Activated CD4-positive, alpha-beta T cell treated with anti-CD3 and anti-CD28 coated beads, Interleukin-2, Interleukin-4, amounts not matched to agents 100 ng/mL and 50 ng/mL, durations not matched to agents 16 hours and 8 hours (primary cell): ENCODE measurements at regions not wholly inside any gene's neighbourhood (a gene's known extent, or its start where the extent isn't known, plus 50 kb on each side); places are given as distances from the start of the nearest gene placed in this dataset.
"Not testable (repeated sequence)": the region's sequence is repeated elsewhere in the genome, so short reads cannot be mapped to it uniquely, and the experiment has no call there.

Source experiments
- DNase-seq: peaks from one replicate; pipeline ENCODE4 v3.0.0-alpha.2; 2020; ENCODE audit warnings: low spot score

- not testable (repeated sequence) for DNase-seq
Observed at GRCh38 chr2:87643165-87643564, 104.7 kb upstream of the PLGLB2 start.

- DNase-seq, result not testable (repeated sequence)
Observed at GRCh38 chr2:87647737-87648498, 100.0 kb upstream of the PLGLB2 start.

GRCh38 chr2:87648815-87649214 is 99.1 kb upstream of the PLGLB2 start:
- not testable (repeated sequence) for DNase-seq

- not testable (repeated sequence) for DNase-seq
Observed at GRCh38 chr2:87649871-87650270, 98.0 kb upstream of the PLGLB2 start.

- DNase-seq, result not testable (repeated sequence)
Observed at GRCh38 chr2:87650837-87651236, 97.0 kb upstream of the PLGLB2 start.

GRCh38 chr2:87651589-87651988 is 96.3 kb upstream of the PLGLB2 start:
- not testable (repeated sequence) for DNase-seq

GRCh38 chr2:87653373-87653772 is 94.5 kb upstream of the PLGLB2 start:
- not testable (repeated sequence) for DNase-seq

- DNase-seq, result not testable (repeated sequence)
Observed at GRCh38 chr2:87654136-87654814, 93.6 kb upstream of the PLGLB2 start.

- DNase-seq, result not testable (repeated sequence)
Observed at GRCh38 chr2:87657915-87658314, 90.0 kb upstream of the PLGLB2 start.

- peak; percentile 45 for DNase-seq
Observed at GRCh38 chr2:87658357-87658756, 89.5 kb upstream of the PLGLB2 start.

- DNase-seq, result not testable (repeated sequence)
Observed at GRCh38 chr2:87658976-87659375, 88.9 kb upstream of the PLGLB2 start.

- DNase-seq, result not testable (repeated sequence)
Observed at GRCh38 chr2:87660164-87660563, 87.7 kb upstream of the PLGLB2 start.

- DNase-seq, result not testable (repeated sequence)
Observed at GRCh38 chr2:87662316-87663290, 85.3 kb upstream of the PLGLB2 start.

- DNase-seq, result not testable (repeated sequence)
Observed at GRCh38 chr2:87663347-87663746, 84.5 kb upstream of the PLGLB2 start.

GRCh38 chr2:87667027-87667426 is 80.9 kb upstream of the PLGLB2 start:
- not testable (repeated sequence) for DNase-seq

- not testable (repeated sequence) for DNase-seq
Observed at GRCh38 chr2:87668361-87668760, 79.5 kb upstream of the PLGLB2 start.

GRCh38 chr2:87669633-87670231 is 78.2 kb upstream of the PLGLB2 start:
- DNase-seq, result not testable (repeated sequence)

- DNase-seq, result not testable (repeated sequence)
Observed at GRCh38 chr2:87672404-87672803, 75.5 kb upstream of the PLGLB2 start.

- DNase-seq, result not testable (repeated sequence)
Observed at GRCh38 chr2:87674729-87675128, 73.2 kb upstream of the PLGLB2 start.

GRCh38 chr2:87675487-87675886 is 72.4 kb upstream of the PLGLB2 start:
- not testable (repeated sequence) for DNase-seq

GRCh38 chr2:87677421-87677923 is 70.4 kb upstream of the PLGLB2 start:
- not testable (repeated sequence) for DNase-seq
